ENCODE measurements at regions not wholly inside any gene's neighbourhood (a gene's known extent, or its start where the extent isn't known, plus 50 kb on each side); places are given as distances from the start of the nearest gene placed in this dataset.

DNA sequence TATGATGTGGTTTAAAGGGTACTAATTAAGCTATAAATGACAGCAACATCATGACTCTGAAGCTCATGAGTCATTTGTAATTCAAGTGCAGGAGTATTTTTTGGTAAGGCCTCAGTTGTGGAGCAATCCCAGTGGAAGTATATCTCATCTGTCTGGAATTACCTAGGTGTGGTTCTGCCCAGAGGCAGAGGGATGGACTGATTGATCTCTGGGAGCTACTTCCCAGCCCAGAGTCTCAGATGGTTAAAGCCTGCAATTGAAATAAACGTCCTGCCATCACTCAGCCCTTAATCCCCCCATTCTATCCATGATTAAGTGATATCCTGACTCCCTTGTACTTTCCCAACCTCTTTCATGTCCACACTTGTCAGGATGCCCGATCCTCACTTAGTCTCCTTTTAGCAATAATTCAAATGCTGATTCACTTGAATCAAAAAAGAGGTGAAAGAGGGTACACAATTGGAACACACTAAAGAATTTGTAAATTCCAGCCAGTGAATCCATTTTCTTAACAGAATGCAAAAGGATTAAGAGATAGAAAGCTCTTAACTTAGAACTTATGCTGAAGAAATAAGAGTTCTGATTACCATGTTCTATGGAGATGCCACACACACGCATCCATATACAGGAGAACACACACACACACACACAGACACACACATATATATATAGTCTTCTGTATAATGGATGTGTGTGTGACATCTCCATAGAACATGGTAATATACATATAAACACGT is 664.4 kb downstream of the NYAP2 start:
- TF ChIP-seq YY1 (IDR thresholded peaks at IDR 0.05; ENCODE audit: insufficient read depth, insufficient read length) (no peak), SUZ12 (IDR thresholded peaks at IDR 0.05; ENCODE audit: extremely low read depth, insufficient read depth, insufficient read length) (no peak)
